ENCODE measurements at regions not wholly inside any gene's neighbourhood (a gene's known extent, or its start where the extent isn't known, plus 50 kb on each side); places are given as distances from the start of the nearest gene placed in this dataset.

- H3K4me1 ChIP-seq (ENCODE audit: control insufficient read depth in 2 of 2, insufficient read depth in 2 of 2, low read length in 2 of 2), result no peaks in the 10 kb centered on the region
- no peak overlapping the region for H3K9ac ChIP-seq (ENCODE audit: low read depth in 1 of 2, low read length in 2 of 2)
- no peak overlapping the region for H3K4me3 ChIP-seq (ENCODE audit: low read length in 2 of 2)
- no peaks in the 10 kb centered on the region for H3K36me3 ChIP-seq (ENCODE audit: control insufficient read depth in 2 of 2, insufficient read depth in 2 of 2, low read length in 2 of 2)
- H3K9me3 ChIP-seq (ENCODE audit: control insufficient read depth in 2 of 2, low read length in 2 of 2), result no peaks in the 10 kb centered on the region
- H3K27ac ChIP-seq (ENCODE audit: low read depth in 2 of 2, low read length in 2 of 2), result no peak overlapping the region
- H3K27me3 ChIP-seq (ENCODE audit: control insufficient read depth in 2 of 2, insufficient read depth in 2 of 2, low read length in 2 of 2), result no peaks in the 10 kb centered on the region
These were observed 119.6 kb downstream of the MTX2 start for GRCh38 chr2:176388861-176389260.

- no peak overlapping the region for H3K4me3 ChIP-seq (ENCODE audit: low read length in 2 of 2)
- no peak overlapping the region for H3K27ac ChIP-seq (ENCODE audit: low read depth in 2 of 2, low read length in 2 of 2)
- H3K27me3 ChIP-seq (ENCODE audit: control insufficient read depth in 2 of 2, insufficient read depth in 2 of 2, low read length in 2 of 2), result no peaks in the 10 kb centered on the region
- H3K4me1 ChIP-seq (ENCODE audit: control insufficient read depth in 2 of 2, insufficient read depth in 2 of 2, low read length in 2 of 2), result no peaks in the 10 kb centered on the region
- H3K36me3 ChIP-seq (ENCODE audit: control insufficient read depth in 2 of 2, insufficient read depth in 2 of 2, low read length in 2 of 2), result no peaks in the 10 kb centered on the region
- no peak overlapping the region for H3K9ac ChIP-seq (ENCODE audit: low read depth in 1 of 2, low read length in 2 of 2)
- no peaks in the 10 kb centered on the region for H3K9me3 ChIP-seq (ENCODE audit: control insufficient read depth in 2 of 2, low read length in 2 of 2)
These were observed 121.3 kb downstream of the MTX2 start for GRCh38 chr2:176390276-176391147.

- no peak overlapping the region for H3K27ac ChIP-seq (ENCODE audit: low read depth in 2 of 2, low read length in 2 of 2)
- no peaks in the 10 kb centered on the region for H3K4me1 ChIP-seq (ENCODE audit: control insufficient read depth in 2 of 2, insufficient read depth in 2 of 2, low read length in 2 of 2)
- no peak overlapping the region for H3K9ac ChIP-seq (ENCODE audit: low read depth in 1 of 2, low read length in 2 of 2)
- H3K9me3 ChIP-seq (ENCODE audit: control insufficient read depth in 2 of 2, low read length in 2 of 2), result no peaks in the 10 kb centered on the region
- H3K36me3 ChIP-seq (ENCODE audit: control insufficient read depth in 2 of 2, insufficient read depth in 2 of 2, low read length in 2 of 2), result no peaks in the 10 kb centered on the region
- no peaks in the 10 kb centered on the region for H3K27me3 ChIP-seq (ENCODE audit: control insufficient read depth in 2 of 2, insufficient read depth in 2 of 2, low read length in 2 of 2)
- H3K4me3 ChIP-seq (ENCODE audit: low read length in 2 of 2), result no peak overlapping the region
These were observed 121.8 kb downstream of the MTX2 start for GRCh38 chr2:176391148-176391419.

- no peak overlapping the region for H3K27ac ChIP-seq (ENCODE audit: low read depth in 2 of 2, low read length in 2 of 2)
- H3K27me3 ChIP-seq (ENCODE audit: control insufficient read depth in 2 of 2, insufficient read depth in 2 of 2, low read length in 2 of 2), result no peaks in the 10 kb centered on the region
- no peaks in the 10 kb centered on the region for H3K9me3 ChIP-seq (ENCODE audit: control insufficient read depth in 2 of 2, low read length in 2 of 2)
- no peaks in the 10 kb centered on the region for H3K36me3 ChIP-seq (ENCODE audit: control insufficient read depth in 2 of 2, insufficient read depth in 2 of 2, low read length in 2 of 2)
- H3K4me3 ChIP-seq (ENCODE audit: low read length in 2 of 2), result no peak overlapping the region
- no peaks in the 10 kb centered on the region for H3K4me1 ChIP-seq (ENCODE audit: control insufficient read depth in 2 of 2, insufficient read depth in 2 of 2, low read length in 2 of 2)
- H3K9ac ChIP-seq (ENCODE audit: low read depth in 1 of 2, low read length in 2 of 2), result no peak overlapping the region
These were observed 123.0 kb downstream of the MTX2 start for GRCh38 chr2:176392249-176392648.

- Histone ChIP-seq H3K9ac (ENCODE audit: low read depth in 1 of 2, low read length in 2 of 2) (no peak overlapping the region), H3K4me1 (ENCODE audit: control insufficient read depth in 2 of 2, insufficient read depth in 2 of 2, low read length in 2 of 2) (no peaks in the 10 kb centered on the region), H3K9me3 (ENCODE audit: control insufficient read depth in 2 of 2, low read length in 2 of 2) (no peaks in the 10 kb centered on the region), H3K4me3 (ENCODE audit: low read length in 2 of 2) (no peak overlapping the region), H3K36me3 (ENCODE audit: control insufficient read depth in 2 of 2, insufficient read depth in 2 of 2, low read length in 2 of 2) (no peaks in the 10 kb centered on the region), H3K27ac (ENCODE audit: low read depth in 2 of 2, low read length in 2 of 2) (no peak overlapping the region), H3K27me3 (ENCODE audit: control insufficient read depth in 2 of 2, insufficient read depth in 2 of 2, low read length in 2 of 2) (no peaks in the 10 kb centered on the region)
These were observed 123.6 kb downstream of the MTX2 start for GRCh38 chr2:176392744-176393414.

GRCh38 chr2:176395273-176395854, 126.1 kb downstream of the MTX2 start:
- no peak overlapping the region for H3K9ac ChIP-seq (ENCODE audit: low read depth in 1 of 2, low read length in 2 of 2)
- no peaks in the 10 kb centered on the region for H3K27me3 ChIP-seq (ENCODE audit: control insufficient read depth in 2 of 2, insufficient read depth in 2 of 2, low read length in 2 of 2)
- no peaks in the 10 kb centered on the region for H3K36me3 ChIP-seq (ENCODE audit: control insufficient read depth in 2 of 2, insufficient read depth in 2 of 2, low read length in 2 of 2)
- peak overlapping the region; percentile 14 to 23 for H3K4me3 ChIP-seq (ENCODE audit: low read length in 2 of 2)
- no peak overlapping the region for H3K27ac ChIP-seq (ENCODE audit: low read depth in 2 of 2, low read length in 2 of 2)
- no peaks in the 10 kb centered on the region for H3K4me1 ChIP-seq (ENCODE audit: control insufficient read depth in 2 of 2, insufficient read depth in 2 of 2, low read length in 2 of 2)
- H3K9me3 ChIP-seq (ENCODE audit: control insufficient read depth in 2 of 2, low read length in 2 of 2), result no peaks in the 10 kb centered on the region

GRCh38 chr2:176398243-176399073, 129.2 kb downstream of the MTX2 start:
- no peaks in the 10 kb centered on the region for H3K27me3 ChIP-seq (ENCODE audit: control insufficient read depth in 2 of 2, insufficient read depth in 2 of 2, low read length in 2 of 2)
- no peaks in the 10 kb centered on the region for H3K9me3 ChIP-seq (ENCODE audit: control insufficient read depth in 2 of 2, low read length in 2 of 2)
- no peak overlapping the region for H3K27ac ChIP-seq (ENCODE audit: low read depth in 2 of 2, low read length in 2 of 2)
- no peaks in the 10 kb centered on the region for H3K4me1 ChIP-seq (ENCODE audit: control insufficient read depth in 2 of 2, insufficient read depth in 2 of 2, low read length in 2 of 2)
- no peak overlapping the region for H3K4me3 ChIP-seq (ENCODE audit: low read length in 2 of 2)
- H3K36me3 ChIP-seq (ENCODE audit: control insufficient read depth in 2 of 2, insufficient read depth in 2 of 2, low read length in 2 of 2), result no peaks in the 10 kb centered on the region
- no peak overlapping the region for H3K9ac ChIP-seq (ENCODE audit: low read depth in 1 of 2, low read length in 2 of 2)

- Histone ChIP-seq H3K4me1 (ENCODE audit: control insufficient read depth in 2 of 2, insufficient read depth in 2 of 2, low read length in 2 of 2) (no peaks in the 10 kb centered on the region), H3K27me3 (ENCODE audit: control insufficient read depth in 2 of 2, insufficient read depth in 2 of 2, low read length in 2 of 2) (no peaks in the 10 kb centered on the region), H3K9ac (ENCODE audit: low read depth in 1 of 2, low read length in 2 of 2) (no peak overlapping the region), H3K36me3 (ENCODE audit: control insufficient read depth in 2 of 2, insufficient read depth in 2 of 2, low read length in 2 of 2) (no peaks in the 10 kb centered on the region), H3K9me3 (ENCODE audit: control insufficient read depth in 2 of 2, low read length in 2 of 2) (no peaks in the 10 kb centered on the region), H3K27ac (ENCODE audit: low read depth in 2 of 2, low read length in 2 of 2) (no peak overlapping the region), H3K4me3 (ENCODE audit: low read length in 2 of 2) (no peak overlapping the region)
These were observed 129.9 kb downstream of the MTX2 start for GRCh38 chr2:176399074-176399598.

GRCh38 chr2:176405477-176405876, 136.2 kb downstream of the MTX2 start:
- no peaks in the 10 kb centered on the region for H3K4me1 ChIP-seq (ENCODE audit: control insufficient read depth in 2 of 2, insufficient read depth in 2 of 2, low read length in 2 of 2)
- H3K36me3 ChIP-seq (ENCODE audit: control insufficient read depth in 2 of 2, insufficient read depth in 2 of 2, low read length in 2 of 2), result no peaks in the 10 kb centered on the region
- H3K9ac ChIP-seq (ENCODE audit: low read depth in 1 of 2, low read length in 2 of 2), result no peak overlapping the region
- H3K27ac ChIP-seq (ENCODE audit: low read depth in 2 of 2, low read length in 2 of 2), result no peak overlapping the region
- no peaks in the 10 kb centered on the region for H3K9me3 ChIP-seq (ENCODE audit: control insufficient read depth in 2 of 2, low read length in 2 of 2)
- no peak overlapping the region for H3K4me3 ChIP-seq (ENCODE audit: low read length in 2 of 2)
- H3K27me3 ChIP-seq (ENCODE audit: control insufficient read depth in 2 of 2, insufficient read depth in 2 of 2, low read length in 2 of 2), result no peaks in the 10 kb centered on the region
